MM.1S (cell line): ENCODE measurements at regions not wholly inside any gene's neighbourhood (a gene's known extent, or its start where the extent isn't known, plus 50 kb on each side); places are given as distances from the start of the nearest gene placed in this dataset.
"Not testable (repeated sequence)": the region's sequence is repeated elsewhere in the genome, so short reads cannot be mapped to it uniquely, and the experiment has no call there.

Experiments
- DNase-seq: peaks from one replicate; pipeline ENCODE4 v3.0.0-alpha.2; 2015
- H2AFZ ChIP-seq: fragments of 300-600 bp; sonication (generic); 2 replicates; pipeline ENCODE4 v1.6.0; 2016; ENCODE audit warnings: antibody characterized with exemption, low read length
- H3F3A ChIP-seq: fragments of 300-600 bp; sonication (generic); 2 replicates; pipeline ENCODE4 v1.6.1; 2016; ENCODE audit warnings: mild to moderate bottlenecking, antibody characterized with exemption, low read length, moderate library complexity, mixed read lengths; ENCODE audit not compliant: insufficient read depth
- H3K27ac ChIP-seq: fragments of 300-600 bp; sonication (generic); 2 replicates; pipeline ENCODE4 v1.5.1; 2016; ENCODE audit warnings: mild to moderate bottlenecking, low read length
- H3K27me3 ChIP-seq: fragments of 300-600 bp; sonication (generic); replicated peaks from 2 replicates; pipeline ENCODE4 v1.6.0; 2016; ENCODE audit warnings: low read length; ENCODE audit not compliant: insufficient read depth
- H3K36me3 ChIP-seq: fragments of 300-600 bp; sonication (generic); replicated peaks from 2 replicates; pipeline ENCODE4 v1.6.1; 2016; ENCODE audit warnings: mild to moderate bottlenecking, low read length, mixed read lengths; ENCODE audit not compliant: insufficient read depth
- H3K4me1 ChIP-seq: fragments of 300-600 bp; sonication (generic); 2 replicates; pipeline ENCODE4 v1.6.1; 2016; ENCODE audit warnings: low read length, mixed read lengths
- H3K4me2 ChIP-seq: fragments of 300-600 bp; sonication (generic); 2 replicates; pipeline ENCODE4 v1.6.0; 2016; ENCODE audit warnings: low read depth, low read length
- H3K4me3 ChIP-seq: fragments of 300-600 bp; sonication (generic); 2 replicates; pipeline ENCODE4 v1.5.1; 2016; ENCODE audit warnings: low read length, mixed read lengths
- H3K79me2 ChIP-seq: fragments of 300-600 bp; sonication (generic); 2 replicates; pipeline ENCODE4 v1.6.1; 2016; ENCODE audit warnings: mixed run types, low read length, mixed read lengths
- H3K9ac ChIP-seq: fragments of 300-600 bp; sonication (generic); 2 replicates; pipeline ENCODE4 v1.6.1; 2016; ENCODE audit warnings: low read length, mixed read lengths
- H3K9me2 ChIP-seq: fragments of 300-600 bp; sonication (generic); replicated peaks from 2 replicates; pipeline ENCODE4 v1.6.1; 2016; ENCODE audit warnings: mild to moderate bottlenecking, low read length, mixed read lengths; ENCODE audit not compliant: insufficient read depth
- H3K9me3 ChIP-seq: fragments of 300-600 bp; sonication (generic); replicated peaks from 2 replicates; pipeline ENCODE4 v1.6.1; 2016; ENCODE audit warnings: mild to moderate bottlenecking, low read length, mixed read lengths; ENCODE audit not compliant: insufficient read depth
- H4K20me1 ChIP-seq: fragments of 300-600 bp; sonication (generic); 2 replicates; pipeline ENCODE4 v1.6.1; 2016; ENCODE audit warnings: mild to moderate bottlenecking, low read length, moderate library complexity, mixed read lengths; ENCODE audit not compliant: insufficient read depth
- EZH2 ChIP-seq: fragments of 300-600 bp; sonication (generic); optimal IDR thresholded peaks from 2 replicates; pipeline ENCODE3; 2017; ENCODE audit warnings: low read depth, mild to moderate bottlenecking, antibody characterized with exemption, low read length, mixed read lengths
- EZH2phosphoT487 ChIP-seq: fragments of 300-600 bp; sonication (generic); IDR thresholded peaks from 2 replicates; pipeline ENCODE4 v1.6.1; 2018; ENCODE audit warnings: antibody characterized with exemption, low read length
- TF ChIP-seq, protein P1 (sequence below): fragments of 300-600 bp; sonication (generic); IDR thresholded peaks from 2 replicates; pipeline ENCODE4 v1.5.1; 2016; ENCODE audit warnings: antibody characterized with exemption, low read length, mixed read lengths

DNA sequence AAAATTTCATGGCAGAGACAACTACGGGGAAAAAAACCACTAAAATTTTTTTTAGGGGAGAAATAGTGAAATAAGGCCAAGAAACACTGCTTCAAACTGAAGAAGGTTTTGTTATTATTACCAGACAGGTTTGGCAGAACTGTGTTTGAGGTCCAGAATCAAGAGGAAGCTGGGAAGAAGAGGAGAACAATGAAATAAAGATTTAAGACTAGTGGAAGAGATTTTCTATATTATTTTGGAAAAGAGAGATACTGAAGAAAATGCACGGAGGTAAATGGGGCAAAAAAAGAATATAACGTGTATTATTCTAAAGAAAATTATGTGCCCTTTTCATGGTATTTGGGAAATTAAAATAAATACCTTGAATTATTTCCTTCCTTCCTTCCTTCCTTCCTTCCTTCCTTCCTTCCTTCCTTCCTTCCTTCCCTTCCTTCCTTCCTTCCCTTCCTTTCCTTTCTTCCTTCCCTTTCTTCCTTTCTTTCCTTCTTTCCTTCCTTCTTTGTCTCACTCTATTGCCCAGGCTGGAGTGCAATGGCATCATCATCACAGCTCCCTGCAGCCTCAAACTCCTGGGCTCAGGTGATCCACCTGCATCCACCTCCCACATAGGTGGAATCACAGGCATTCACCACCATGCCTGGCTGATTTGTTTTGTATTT is 124.3 kb downstream of the GJA1 start:
- H3K9me2 ChIP-seq = no peaks in the 10 kb centered on the region
- no peaks in the 10 kb centered on the region for H3K36me3 ChIP-seq
- no peak overlapping the region for H3K4me3 ChIP-seq
- H2AFZ ChIP-seq = no peak overlapping the region
- H3K9me3 ChIP-seq = no peaks in the 10 kb centered on the region
- no peak overlapping the region for H3K27ac ChIP-seq
- DNase-seq = no peak
- H3K4me1 ChIP-seq = no peaks in the 10 kb centered on the region
- H3K79me2 ChIP-seq = no peaks in the 10 kb centered on the region
- H3K9ac ChIP-seq = no peak overlapping the region
- no peaks in the 10 kb centered on the region for H4K20me1 ChIP-seq
- H3F3A ChIP-seq = no peaks in the 10 kb centered on the region
- no peaks in the 10 kb centered on the region for H3K27me3 ChIP-seq
- H3K4me2 ChIP-seq = no peak overlapping the region
- TF ChIP-seq, protein P1, sequence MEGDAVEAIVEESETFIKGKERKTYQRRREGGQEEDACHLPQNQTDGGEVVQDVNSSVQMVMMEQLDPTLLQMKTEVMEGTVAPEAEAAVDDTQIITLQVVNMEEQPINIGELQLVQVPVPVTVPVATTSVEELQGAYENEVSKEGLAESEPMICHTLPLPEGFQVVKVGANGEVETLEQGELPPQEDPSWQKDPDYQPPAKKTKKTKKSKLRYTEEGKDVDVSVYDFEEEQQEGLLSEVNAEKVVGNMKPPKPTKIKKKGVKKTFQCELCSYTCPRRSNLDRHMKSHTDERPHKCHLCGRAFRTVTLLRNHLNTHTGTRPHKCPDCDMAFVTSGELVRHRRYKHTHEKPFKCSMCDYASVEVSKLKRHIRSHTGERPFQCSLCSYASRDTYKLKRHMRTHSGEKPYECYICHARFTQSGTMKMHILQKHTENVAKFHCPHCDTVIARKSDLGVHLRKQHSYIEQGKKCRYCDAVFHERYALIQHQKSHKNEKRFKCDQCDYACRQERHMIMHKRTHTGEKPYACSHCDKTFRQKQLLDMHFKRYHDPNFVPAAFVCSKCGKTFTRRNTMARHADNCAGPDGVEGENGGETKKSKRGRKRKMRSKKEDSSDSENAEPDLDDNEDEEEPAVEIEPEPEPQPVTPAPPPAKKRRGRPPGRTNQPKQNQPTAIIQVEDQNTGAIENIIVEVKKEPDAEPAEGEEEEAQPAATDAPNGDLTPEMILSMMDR = no peak

DNA sequence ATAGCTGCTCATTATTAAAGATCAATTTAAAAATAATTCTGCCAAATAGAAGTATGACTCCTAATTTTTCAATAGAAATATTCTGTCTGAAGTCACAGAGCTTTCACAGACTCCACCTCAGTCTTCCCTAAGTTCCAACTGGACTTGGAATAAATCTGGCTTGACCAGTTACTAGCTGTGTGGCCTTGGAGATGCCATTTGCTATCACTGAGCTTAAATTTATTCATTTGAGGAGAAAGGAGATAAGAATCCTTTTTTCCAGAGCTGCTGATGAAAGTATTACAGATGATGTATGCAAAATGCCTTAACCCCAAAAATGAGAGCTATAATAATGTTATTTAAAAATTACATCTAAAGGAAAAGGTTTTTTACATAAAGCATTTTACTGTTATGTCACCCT is 125.0 kb downstream of the GJA1 start:
- no peak overlapping the region for H3K9ac ChIP-seq
- H3K27me3 ChIP-seq = no peaks in the 10 kb centered on the region
- no peaks in the 10 kb centered on the region for H3K79me2 ChIP-seq
- no peaks in the 10 kb centered on the region for H3F3A ChIP-seq
- no peaks in the 10 kb centered on the region for H3K4me1 ChIP-seq
- H3K27ac ChIP-seq = no peak overlapping the region
- no peak for DNase-seq
- no peak overlapping the region for H3K4me3 ChIP-seq
- H3K9me3 ChIP-seq = no peaks in the 10 kb centered on the region
- TF ChIP-seq EZH2 (no peak), EZH2phosphoT487 (no peak)
- TF ChIP-seq, protein P1 = no peak
- no peaks in the 10 kb centered on the region for H3K9me2 ChIP-seq
- no peaks in the 10 kb centered on the region for H4K20me1 ChIP-seq
- no peak overlapping the region for H3K4me2 ChIP-seq
- H3K36me3 ChIP-seq = no peaks in the 10 kb centered on the region
- no peak overlapping the region for H2AFZ ChIP-seq

DNA sequence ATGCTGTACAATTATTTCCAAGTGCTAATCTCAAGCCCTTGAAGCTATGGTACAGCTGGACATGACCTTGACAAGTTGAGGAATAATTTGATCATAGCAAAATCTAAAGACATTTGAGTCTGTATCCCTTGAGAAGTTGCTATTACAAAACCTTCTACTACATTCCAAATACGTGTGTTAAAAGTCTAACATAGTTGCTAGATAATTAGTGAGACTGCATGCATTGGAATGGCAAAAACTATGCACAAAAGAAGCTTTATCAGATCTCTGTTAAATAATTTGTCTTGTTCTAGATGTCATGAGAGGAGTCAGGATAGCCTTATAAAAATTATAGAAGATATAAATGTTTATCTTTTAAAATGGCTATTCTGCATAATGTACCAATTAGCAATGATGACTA is 127.8 kb downstream of the GJA1 start:
- no peak overlapping the region for H3K27ac ChIP-seq
- H3K9me3 ChIP-seq = no peaks in the 10 kb centered on the region
- no peak overlapping the region for H3K4me2 ChIP-seq
- no peaks in the 10 kb centered on the region for H3K27me3 ChIP-seq
- TF ChIP-seq, protein P1 = no peak
- TF ChIP-seq EZH2 (no peak), EZH2phosphoT487 (no peak)
- no peaks in the 10 kb centered on the region for H3K9me2 ChIP-seq
- H4K20me1 ChIP-seq = no peaks in the 10 kb centered on the region
- no peaks in the 10 kb centered on the region for H3K36me3 ChIP-seq
- H3K79me2 ChIP-seq = no peaks in the 10 kb centered on the region
- no peak overlapping the region for H3K9ac ChIP-seq
- H3K4me1 ChIP-seq = no peaks in the 10 kb centered on the region
- H2AFZ ChIP-seq = no peak overlapping the region
- no peak for DNase-seq
- H3F3A ChIP-seq = no peaks in the 10 kb centered on the region
- H3K4me3 ChIP-seq = no peak overlapping the region

DNA sequence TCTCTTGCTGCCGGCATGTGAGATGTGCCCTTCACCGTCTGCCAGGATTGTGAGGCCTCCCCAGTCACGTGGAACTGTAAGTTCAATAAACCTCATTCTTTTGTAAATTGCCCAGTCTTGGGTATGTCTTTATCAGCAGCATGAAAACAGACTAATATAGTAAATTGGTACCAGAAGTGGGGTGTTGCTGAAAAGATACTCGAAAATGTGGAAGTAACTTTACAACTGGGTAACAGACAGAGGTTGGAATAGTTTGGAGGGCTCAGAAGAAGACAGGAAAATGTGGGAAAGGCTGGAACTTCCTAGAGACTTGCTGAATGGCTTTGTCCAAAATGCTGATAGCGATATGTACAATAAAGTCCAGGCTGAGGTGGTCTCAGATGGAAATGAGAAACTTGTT is 129.1 kb downstream of the GJA1 start:
- not testable (repeated sequence) for H3K79me2 ChIP-seq, H2AFZ ChIP-seq, H3K4me2 ChIP-seq, H3K4me1 ChIP-seq, H3K36me3 ChIP-seq, H4K20me1 ChIP-seq, H3F3A ChIP-seq, H3K4me3 ChIP-seq, H3K27me3 ChIP-seq, H3K9me3 ChIP-seq, DNase-seq, H3K9me2 ChIP-seq, H3K9ac ChIP-seq, H3K27ac ChIP-seq
